Esophagus squamous epithelium (tissue), 4 donors: ENCODE measurements at regions not wholly inside any gene's neighbourhood (a gene's known extent, or its start where the extent isn't known, plus 50 kb on each side); places are given as distances from the start of the nearest gene placed in this dataset.

Source experiments
- POLR2A ChIP-seq, 4 donors: fragments of 450-650 bp; IDR thresholded peaks; one replicate each; pipeline ENCODE4 v1.6.1; 2017; ENCODE audit warnings: antibody characterized with exemption in 4 of 4, mild to moderate bottlenecking in 4 of 4, moderate library complexity in 3 of 4
- TF ChIP-seq, protein P1 (sequence below), 6 experiments: fragments of 450-650 bp in 4 of 6; fragments of 200-600 bp in 2 of 6; sonication (generic) in 2 of 6; IDR thresholded peaks; one replicate each; pipeline ENCODE4 v1.5.1; 2016 to 2019; ENCODE audit warnings: antibody characterized with exemption in 6 of 6, mild to moderate bottlenecking in 4 of 6, moderate library complexity in 4 of 6

DNA sequence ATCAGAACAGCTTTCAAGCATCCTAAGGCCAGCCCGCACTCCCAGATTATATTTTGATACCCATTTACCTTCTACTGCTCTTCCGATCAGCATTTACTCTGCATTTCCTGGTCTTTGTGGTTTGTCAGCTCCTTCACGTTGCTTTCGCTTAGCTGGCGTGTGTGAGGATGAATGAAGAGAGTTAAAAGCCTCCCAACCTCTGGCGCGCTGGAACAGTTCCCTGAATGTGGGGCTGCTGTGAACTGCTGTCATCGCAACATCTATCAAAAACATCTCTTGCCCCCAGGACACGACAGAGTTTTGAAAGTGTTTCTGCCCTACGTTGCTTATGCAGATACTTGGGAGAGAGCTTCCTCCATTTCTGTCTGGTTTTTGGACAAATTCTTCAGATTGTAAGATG, 129.2 kb downstream of the KCNA5 start:
- TF ChIP-seq, protein P1, sequence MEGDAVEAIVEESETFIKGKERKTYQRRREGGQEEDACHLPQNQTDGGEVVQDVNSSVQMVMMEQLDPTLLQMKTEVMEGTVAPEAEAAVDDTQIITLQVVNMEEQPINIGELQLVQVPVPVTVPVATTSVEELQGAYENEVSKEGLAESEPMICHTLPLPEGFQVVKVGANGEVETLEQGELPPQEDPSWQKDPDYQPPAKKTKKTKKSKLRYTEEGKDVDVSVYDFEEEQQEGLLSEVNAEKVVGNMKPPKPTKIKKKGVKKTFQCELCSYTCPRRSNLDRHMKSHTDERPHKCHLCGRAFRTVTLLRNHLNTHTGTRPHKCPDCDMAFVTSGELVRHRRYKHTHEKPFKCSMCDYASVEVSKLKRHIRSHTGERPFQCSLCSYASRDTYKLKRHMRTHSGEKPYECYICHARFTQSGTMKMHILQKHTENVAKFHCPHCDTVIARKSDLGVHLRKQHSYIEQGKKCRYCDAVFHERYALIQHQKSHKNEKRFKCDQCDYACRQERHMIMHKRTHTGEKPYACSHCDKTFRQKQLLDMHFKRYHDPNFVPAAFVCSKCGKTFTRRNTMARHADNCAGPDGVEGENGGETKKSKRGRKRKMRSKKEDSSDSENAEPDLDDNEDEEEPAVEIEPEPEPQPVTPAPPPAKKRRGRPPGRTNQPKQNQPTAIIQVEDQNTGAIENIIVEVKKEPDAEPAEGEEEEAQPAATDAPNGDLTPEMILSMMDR (IDR thresholded peaks at IDR 0.05), result no peak
- no peak for TF ChIP-seq POLR2A (IDR thresholded peaks at IDR 0.05)
